Immature natural killer cell (primary cell): ENCODE measurements at regions not wholly inside any gene's neighbourhood (a gene's known extent, or its start where the extent isn't known, plus 50 kb on each side); places are given as distances from the start of the nearest gene placed in this dataset.

ENCODE experiments used
- DNase-seq, 3 donors: peaks; one replicate each; pipeline ENCODE4 v3.0.0; 2022; ENCODE audit warnings: mixed read lengths in 1 of 3
- H3K27ac Mint-ChIP-seq, 6 donors: one replicate each; pipeline ENCODE4 v1.8.0; 2020; ENCODE audit warnings: mixed read lengths in 6 of 6, mild to moderate bottlenecking in 5 of 6, inconsistent platforms in 4 of 6, moderate library complexity in 3 of 6
- H3K27me3 Mint-ChIP-seq, 3 donors: one replicate each; pipeline ENCODE4 v1.8.0; 2020 to 2021; ENCODE audit warnings: low read depth in 3 of 3, mild to moderate bottlenecking in 3 of 3, mixed read lengths in 3 of 3, moderate library complexity in 3 of 3, inconsistent platforms in 1 of 3
- H3K36me3 Mint-ChIP-seq, 3 donors: one replicate each; pipeline ENCODE4 v1.8.0; 2020; ENCODE audit warnings: mixed read lengths in 3 of 3, inconsistent platforms in 2 of 3, mild to moderate bottlenecking in 2 of 3
- H3K4me1 Mint-ChIP-seq, 2 donors: one replicate each; pipeline ENCODE4 v1.8.0; 2020; ENCODE audit warnings: inconsistent platforms in 2 of 2, mild to moderate bottlenecking in 2 of 2, mixed read lengths in 2 of 2, moderate library complexity in 1 of 2
- H3K4me3 Mint-ChIP-seq, 5 donors: one replicate each; pipeline ENCODE4 v1.8.0; 2020; ENCODE audit warnings: mild to moderate bottlenecking in 5 of 5, mixed read lengths in 5 of 5, inconsistent platforms in 3 of 5, moderate library complexity in 3 of 5
- H3K9me3 Mint-ChIP-seq, 6 donors: one replicate each; pipeline ENCODE4 v1.8.0; 2020; ENCODE audit warnings: mild to moderate bottlenecking in 6 of 6, mixed read lengths in 6 of 6, inconsistent platforms in 4 of 6, moderate library complexity in 3 of 6

DNA sequence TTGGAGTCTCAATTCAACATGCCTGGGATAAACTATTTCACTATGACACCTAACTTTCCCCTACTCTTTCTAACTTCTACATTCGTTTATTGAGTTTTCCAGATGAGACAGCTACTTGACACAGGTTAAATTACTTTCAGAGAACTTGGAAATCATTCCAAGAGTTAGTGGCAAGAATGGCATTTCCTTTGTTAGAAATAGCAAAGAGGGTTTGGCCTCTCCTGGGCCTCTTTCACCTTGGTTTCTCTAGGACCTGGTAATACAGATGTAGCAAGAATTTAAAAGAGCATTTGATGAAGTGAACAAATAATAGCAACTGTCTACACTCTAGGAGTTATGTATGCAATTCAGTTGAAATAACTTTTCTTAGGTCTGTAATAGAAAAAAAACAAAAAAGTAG lies 748.9 kb downstream of the MECOM start:
- H3K27ac Mint-ChIP-seq, result no peak overlapping the region
- DNase-seq, result no peak
- H3K36me3 Mint-ChIP-seq, result no peaks in the 10 kb centered on the region
- H3K27me3 Mint-ChIP-seq, result no peaks in the 10 kb centered on the region
- peaks cover 0 to 23% (median 4%) of the 10 kb centered on the region in 6 donors for H3K9me3 Mint-ChIP-seq
- no peaks in the 10 kb centered on the region for H3K4me1 Mint-ChIP-seq
- no peak overlapping the region for H3K4me3 Mint-ChIP-seq

GRCh38 chr3:168909260-168909659 lies 754.3 kb downstream of the MECOM start:
- Mint-ChIP-seq H3K36me3 (no peaks in the 10 kb centered on the region), H3K27me3 (no peaks in the 10 kb centered on the region), H3K4me3 (no peak overlapping the region), H3K9me3 (peaks cover 0 to 11% (median 3%) of the 10 kb centered on the region in 6 donors), H3K4me1 (no peaks in the 10 kb centered on the region), H3K27ac (no peak overlapping the region)
- DNase-seq, result no peak

DNA sequence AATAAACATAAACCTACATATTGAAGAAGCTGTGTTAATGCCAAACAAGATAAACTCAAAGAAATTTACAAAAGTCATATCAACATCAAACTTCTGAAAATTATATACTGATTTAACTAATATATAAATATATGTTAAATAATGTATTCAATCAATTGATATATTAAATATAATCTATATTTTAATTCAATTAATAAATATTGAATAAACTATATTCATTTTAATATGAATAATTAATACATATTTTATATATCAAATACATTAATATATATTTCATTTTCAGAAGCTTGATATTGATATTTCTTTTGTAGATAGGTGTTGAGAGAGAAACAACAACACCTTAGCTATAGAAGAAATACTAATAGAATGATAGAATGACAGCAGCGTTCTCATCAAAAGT lies 768.1 kb downstream of the MECOM start:
- Mint-ChIP-seq H3K9me3 (peaks cover 5 to 46% (median 9%) of the 10 kb centered on the region in 6 donors), H3K27ac (no peak overlapping the region), H3K4me1 (no peaks in the 10 kb centered on the region), H3K4me3 (no peak overlapping the region), H3K36me3 (no peaks in the 10 kb centered on the region), H3K27me3 (no peaks in the 10 kb centered on the region)
- no peak for DNase-seq

DNA sequence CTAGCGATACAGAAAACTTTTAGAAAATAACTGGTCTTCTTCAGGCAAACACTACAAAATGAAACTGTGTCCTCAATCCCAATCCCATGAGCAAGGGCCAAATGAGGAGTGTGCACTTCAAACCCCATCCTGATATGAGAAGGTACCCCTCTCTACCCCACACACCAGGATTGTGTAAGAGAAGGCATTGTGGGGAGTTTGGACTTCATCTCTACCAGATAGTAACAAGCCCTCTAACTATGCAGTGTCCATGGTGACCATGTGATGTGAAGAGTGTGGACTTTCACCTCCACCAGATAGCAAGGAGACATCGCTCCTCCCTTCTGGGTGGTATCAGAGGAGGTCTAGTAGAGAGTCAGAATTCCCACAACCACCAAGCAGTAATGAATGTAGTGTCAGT lies 769.3 kb downstream of the MECOM start:
- no peaks in the 10 kb centered on the region for H3K4me1 Mint-ChIP-seq
- no peak overlapping the region for H3K4me3 Mint-ChIP-seq
- H3K36me3 Mint-ChIP-seq, result no peaks in the 10 kb centered on the region
- no peak for DNase-seq
- H3K27me3 Mint-ChIP-seq, result no peaks in the 10 kb centered on the region
- no peak overlapping the region for H3K27ac Mint-ChIP-seq
- peaks cover 5 to 42% (median 9%) of the 10 kb centered on the region in 6 donors for H3K9me3 Mint-ChIP-seq

DNA sequence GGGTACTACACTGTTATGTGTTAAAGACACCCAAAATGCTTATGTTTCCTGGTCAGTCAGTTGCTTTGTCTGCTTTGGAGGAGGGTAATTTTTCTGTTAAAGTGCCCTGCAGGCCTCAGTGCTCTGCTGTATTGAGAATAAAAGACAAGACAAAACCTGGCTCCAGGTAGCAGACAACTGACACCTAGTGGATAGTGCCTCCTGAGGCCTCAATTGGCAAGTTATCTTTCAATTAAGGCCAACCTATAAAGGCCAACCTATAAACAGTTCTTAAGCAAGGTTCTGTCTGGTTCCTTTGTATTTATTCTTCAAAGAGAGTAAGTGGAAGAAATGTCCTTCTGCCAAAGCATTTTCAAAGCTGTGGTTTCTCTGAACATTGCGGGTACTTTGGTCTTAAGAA lies 773.8 kb downstream of the MECOM start:
- H3K36me3 Mint-ChIP-seq, result no peaks in the 10 kb centered on the region
- DNase-seq, result no peak

DNA sequence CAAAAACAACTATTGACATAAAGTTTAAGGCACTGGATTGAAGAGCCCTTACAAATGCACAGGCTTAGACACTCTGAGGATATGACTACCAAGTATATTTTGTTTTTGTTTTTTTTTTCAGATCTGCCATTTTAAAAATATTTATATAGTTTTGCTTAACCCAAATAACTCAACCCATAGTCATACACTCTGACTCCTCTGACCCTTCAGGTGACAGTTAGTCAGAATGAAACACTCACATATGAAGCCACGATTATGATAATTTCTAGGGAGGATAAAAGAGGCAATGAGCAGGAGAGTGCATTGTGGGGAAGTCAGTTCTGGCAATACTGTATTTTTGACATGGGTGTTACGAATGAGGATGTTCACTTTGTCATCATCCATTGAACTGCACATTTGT lies 774.7 kb downstream of the MECOM start:
- H3K4me3 Mint-ChIP-seq, result no peak overlapping the region
- no peaks in the 10 kb centered on the region for H3K36me3 Mint-ChIP-seq
- no peak for DNase-seq
- H3K27ac Mint-ChIP-seq, result no peak overlapping the region
- no peaks in the 10 kb centered on the region for H3K27me3 Mint-ChIP-seq
- H3K4me1 Mint-ChIP-seq, result no peaks in the 10 kb centered on the region
- H3K9me3 Mint-ChIP-seq, result peaks cover 0 to 19% (median 0%) of the 10 kb centered on the region in 6 donors

More for the DNA sequence above, 773.8 kb downstream of the MECOM start:
- H3K9me3 Mint-ChIP-seq, result peaks cover 0 to 28% (median 4%) of the 10 kb centered on the region in 6 donors
- no peak overlapping the region for H3K27ac Mint-ChIP-seq
- no peaks in the 10 kb centered on the region for H3K27me3 Mint-ChIP-seq
- H3K4me3 Mint-ChIP-seq, result no peak overlapping the region
- H3K4me1 Mint-ChIP-seq, result no peaks in the 10 kb centered on the region

DNA sequence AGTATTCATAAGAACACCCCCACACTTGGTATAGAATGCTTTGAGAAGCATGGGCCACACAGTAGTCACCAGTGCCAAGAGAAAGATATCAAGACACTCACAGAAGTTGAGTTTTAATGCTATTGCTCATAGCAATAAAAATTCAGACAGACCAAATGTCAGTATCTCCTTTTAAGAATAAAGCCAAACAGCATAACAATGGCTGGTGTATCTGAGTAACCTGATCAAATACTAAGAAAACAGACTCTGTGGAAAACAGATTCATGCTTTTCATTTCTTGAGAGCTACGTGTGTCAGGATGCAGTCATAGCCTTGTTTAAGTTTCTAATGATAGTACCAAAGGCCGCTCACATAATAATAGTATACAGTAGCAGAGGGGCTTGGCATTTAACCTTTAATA lies 778.5 kb downstream of the MECOM start:
- no peak overlapping the region for H3K4me3 Mint-ChIP-seq
- H3K36me3 Mint-ChIP-seq, result no peaks in the 10 kb centered on the region
- H3K27ac Mint-ChIP-seq, result no peak overlapping the region
- no peaks in the 10 kb centered on the region for H3K4me1 Mint-ChIP-seq
- H3K27me3 Mint-ChIP-seq, result no peaks in the 10 kb centered on the region
- no peak for DNase-seq
- peaks cover 0 to 6% (median 0%) of the 10 kb centered on the region in 6 donors for H3K9me3 Mint-ChIP-seq

- peaks cover 0 to 8% (median 0%) of the 10 kb centered on the region in 6 donors for H3K9me3 Mint-ChIP-seq
- H3K4me3 Mint-ChIP-seq, result no peak overlapping the region
- H3K27me3 Mint-ChIP-seq, result peaks cover 0 to 1% (median 0%) of the 10 kb centered on the region in 3 donors
- no peak for DNase-seq
- H3K4me1 Mint-ChIP-seq, result no peaks in the 10 kb centered on the region
- H3K27ac Mint-ChIP-seq, result no peak overlapping the region
- H3K36me3 Mint-ChIP-seq, result no peaks in the 10 kb centered on the region
Measured at GRCh38 chr3:168884353-168884903, 779.1 kb downstream of the MECOM start.

- Mint-ChIP-seq H3K9me3 (peaks cover 0 to 8% (median 0%) of the 10 kb centered on the region in 6 donors), H3K27me3 (peaks cover 0 to 1% (median 0%) of the 10 kb centered on the region in 3 donors), H3K36me3 (no peaks in the 10 kb centered on the region), H3K4me3 (no peak overlapping the region), H3K27ac (no peak overlapping the region), H3K4me1 (no peaks in the 10 kb centered on the region)
- no peak for DNase-seq
Measured at GRCh38 chr3:168883145-168883544, 780.4 kb downstream of the MECOM start.

- no peak for DNase-seq
- peaks cover 0 to 1% (median 0%) of the 10 kb centered on the region in 3 donors for H3K27me3 Mint-ChIP-seq
- no peaks in the 10 kb centered on the region for H3K4me1 Mint-ChIP-seq
- H3K27ac Mint-ChIP-seq, result no peak overlapping the region
- H3K9me3 Mint-ChIP-seq, result peaks cover 0 to 8% (median 0%) of the 10 kb centered on the region in 6 donors
- H3K4me3 Mint-ChIP-seq, result no peak overlapping the region
- no peaks in the 10 kb centered on the region for H3K36me3 Mint-ChIP-seq
Measured at GRCh38 chr3:168881804-168882203, 781.7 kb downstream of the MECOM start.

GRCh38 chr3:168878655-168879054 lies 782.9 kb upstream of the GOLIM4 start:
- Mint-ChIP-seq H3K27me3 (peaks cover 0 to 1% (median 0%) of the 10 kb centered on the region in 3 donors), H3K4me1 (no peaks in the 10 kb centered on the region), H3K36me3 (no peaks in the 10 kb centered on the region), H3K4me3 (no peak overlapping the region), H3K9me3 (peaks cover 0 to 9% (median 2%) of the 10 kb centered on the region in 6 donors), H3K27ac (no peak overlapping the region)
- DNase-seq, result no peak

DNA sequence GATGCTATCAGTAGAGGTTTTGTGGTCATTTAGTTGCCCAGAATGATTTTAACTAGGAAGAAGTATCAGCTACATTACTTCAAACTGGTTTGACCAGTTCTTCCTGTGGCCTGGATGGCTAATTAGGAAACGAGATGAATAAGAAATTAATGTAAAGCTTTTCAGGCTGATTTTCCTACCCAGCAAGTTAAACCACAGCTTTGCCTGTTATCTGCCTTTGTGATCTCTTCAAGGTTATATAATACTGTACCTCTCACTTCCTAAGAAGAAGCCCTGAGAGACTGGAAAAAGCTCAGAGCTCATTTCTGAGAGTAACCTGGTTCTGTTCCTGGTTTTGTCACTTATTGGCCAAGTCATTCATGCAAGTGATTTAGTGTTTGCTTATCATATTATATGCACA lies 782.2 kb upstream of the GOLIM4 start:
- Mint-ChIP-seq H3K4me1 (no peaks in the 10 kb centered on the region), H3K27ac (no peak overlapping the region), H3K9me3 (peaks cover 0 to 9% (median 1%) of the 10 kb centered on the region in 6 donors), H3K27me3 (peaks cover 0 to 1% (median 0%) of the 10 kb centered on the region in 3 donors), H3K36me3 (no peaks in the 10 kb centered on the region), H3K4me3 (no peak overlapping the region)
- no peak for DNase-seq

- no peaks in the 10 kb centered on the region for H3K36me3 Mint-ChIP-seq
- H3K27ac Mint-ChIP-seq, result no peak overlapping the region
- H3K4me3 Mint-ChIP-seq, result no peak overlapping the region
- DNase-seq, result no peak
- H3K4me1 Mint-ChIP-seq, result no peaks in the 10 kb centered on the region
- H3K9me3 Mint-ChIP-seq, result peaks cover 0 to 9% (median 1%) of the 10 kb centered on the region in 6 donors
- H3K27me3 Mint-ChIP-seq, result peaks cover 0 to 1% (median 0%) of the 10 kb centered on the region in 3 donors
Measured at GRCh38 chr3:168876346-168877035, 780.8 kb upstream of the GOLIM4 start.

- H3K36me3 Mint-ChIP-seq, result no peaks in the 10 kb centered on the region
- H3K4me1 Mint-ChIP-seq, result no peaks in the 10 kb centered on the region
- no peak for DNase-seq
- no peak overlapping the region for H3K4me3 Mint-ChIP-seq
- no peak overlapping the region for H3K27ac Mint-ChIP-seq
- H3K9me3 Mint-ChIP-seq, result peaks cover 0 to 9% (median 3%) of the 10 kb centered on the region in 6 donors
- H3K27me3 Mint-ChIP-seq, result peaks cover 0 to 2% (median 0%) of the 10 kb centered on the region in 3 donors
Measured at GRCh38 chr3:168872826-168873225, 777.1 kb upstream of the GOLIM4 start.

DNA sequence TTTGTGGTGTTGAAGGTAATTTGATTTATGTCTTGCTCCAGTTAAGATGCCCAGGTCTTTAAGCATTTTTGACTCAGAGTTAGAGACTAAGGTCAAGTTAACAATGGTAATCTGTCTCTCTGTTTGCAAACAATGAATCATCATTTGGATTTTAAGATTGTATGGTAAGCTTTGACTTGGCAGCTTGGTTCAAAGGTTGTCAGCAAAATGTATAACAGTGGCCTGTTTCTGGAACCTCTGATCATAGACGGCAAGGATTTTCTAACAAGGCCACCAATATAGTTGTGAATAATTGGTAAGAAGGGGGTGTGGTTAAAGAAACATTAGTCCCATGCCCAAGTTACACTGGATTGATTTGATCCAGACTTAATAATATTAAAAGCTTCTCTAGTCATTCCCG lies 775.2 kb upstream of the GOLIM4 start:
- Mint-ChIP-seq H3K4me3 (no peak overlapping the region), H3K9me3 (peaks cover 0 to 9% (median 3%) of the 10 kb centered on the region in 6 donors), H3K4me1 (no peaks in the 10 kb centered on the region), H3K27me3 (peaks cover 0 to 2% (median 0%) of the 10 kb centered on the region in 3 donors), H3K36me3 (no peaks in the 10 kb centered on the region), H3K27ac (no peak overlapping the region)
- DNase-seq, result no peak
